ENCODE measurements at regions not wholly inside any gene's neighbourhood (a gene's known extent, or its start where the extent isn't known, plus 50 kb on each side); places are given as distances from the start of the nearest gene placed in this dataset.

DNA sequence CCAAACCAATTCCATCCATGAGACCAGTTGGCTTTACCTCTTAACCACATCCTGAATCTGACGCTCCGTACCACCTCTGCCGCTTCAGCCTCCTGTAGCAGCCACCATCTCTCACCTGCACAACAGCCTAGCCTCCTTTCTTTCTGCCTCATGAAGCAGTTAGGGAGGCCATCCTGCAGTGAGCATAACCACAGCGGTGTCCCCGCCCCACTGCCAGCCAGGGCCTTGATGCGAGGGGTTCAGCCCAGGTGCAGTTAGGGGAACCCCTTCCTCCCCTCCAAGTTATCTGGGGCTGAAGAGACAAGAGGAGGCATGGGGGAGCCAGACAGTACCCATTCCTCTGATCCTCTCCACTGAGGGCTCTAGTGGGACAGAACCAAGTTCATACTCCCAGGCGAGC lies 167.0 kb downstream of the C5orf15 start:
- no peaks in the 10 kb centered on the region for H3K4me1 ChIP-seq
- peaks cover 0 to 6% (median 0%) of the 10 kb centered on the region in 4 donors for H3K9me3 ChIP-seq
- WGBS, 2 donors, result 91 to 94% methylated on average over 7 of the region's 7 CpGs
- no peaks in the 10 kb centered on the region for H3K27me3 ChIP-seq
- no peak overlapping the region for H3K4me3 ChIP-seq
- no peak for TF ChIP-seq POLR2A (IDR thresholded peaks at IDR 0.05)
- TF ChIP-seq, protein P1, sequence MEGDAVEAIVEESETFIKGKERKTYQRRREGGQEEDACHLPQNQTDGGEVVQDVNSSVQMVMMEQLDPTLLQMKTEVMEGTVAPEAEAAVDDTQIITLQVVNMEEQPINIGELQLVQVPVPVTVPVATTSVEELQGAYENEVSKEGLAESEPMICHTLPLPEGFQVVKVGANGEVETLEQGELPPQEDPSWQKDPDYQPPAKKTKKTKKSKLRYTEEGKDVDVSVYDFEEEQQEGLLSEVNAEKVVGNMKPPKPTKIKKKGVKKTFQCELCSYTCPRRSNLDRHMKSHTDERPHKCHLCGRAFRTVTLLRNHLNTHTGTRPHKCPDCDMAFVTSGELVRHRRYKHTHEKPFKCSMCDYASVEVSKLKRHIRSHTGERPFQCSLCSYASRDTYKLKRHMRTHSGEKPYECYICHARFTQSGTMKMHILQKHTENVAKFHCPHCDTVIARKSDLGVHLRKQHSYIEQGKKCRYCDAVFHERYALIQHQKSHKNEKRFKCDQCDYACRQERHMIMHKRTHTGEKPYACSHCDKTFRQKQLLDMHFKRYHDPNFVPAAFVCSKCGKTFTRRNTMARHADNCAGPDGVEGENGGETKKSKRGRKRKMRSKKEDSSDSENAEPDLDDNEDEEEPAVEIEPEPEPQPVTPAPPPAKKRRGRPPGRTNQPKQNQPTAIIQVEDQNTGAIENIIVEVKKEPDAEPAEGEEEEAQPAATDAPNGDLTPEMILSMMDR (IDR thresholded peaks at IDR 0.05), result no peak
- TF ChIP-seq EP300 (IDR thresholded peaks at IDR 0.05), result no peak
- H3K27ac ChIP-seq, result no peak overlapping the region
- DNase-seq (ENCODE audit: low spot score in 2 of 2), result no peak
- H3K36me3 ChIP-seq, result no peaks in the 10 kb centered on the region

DNA sequence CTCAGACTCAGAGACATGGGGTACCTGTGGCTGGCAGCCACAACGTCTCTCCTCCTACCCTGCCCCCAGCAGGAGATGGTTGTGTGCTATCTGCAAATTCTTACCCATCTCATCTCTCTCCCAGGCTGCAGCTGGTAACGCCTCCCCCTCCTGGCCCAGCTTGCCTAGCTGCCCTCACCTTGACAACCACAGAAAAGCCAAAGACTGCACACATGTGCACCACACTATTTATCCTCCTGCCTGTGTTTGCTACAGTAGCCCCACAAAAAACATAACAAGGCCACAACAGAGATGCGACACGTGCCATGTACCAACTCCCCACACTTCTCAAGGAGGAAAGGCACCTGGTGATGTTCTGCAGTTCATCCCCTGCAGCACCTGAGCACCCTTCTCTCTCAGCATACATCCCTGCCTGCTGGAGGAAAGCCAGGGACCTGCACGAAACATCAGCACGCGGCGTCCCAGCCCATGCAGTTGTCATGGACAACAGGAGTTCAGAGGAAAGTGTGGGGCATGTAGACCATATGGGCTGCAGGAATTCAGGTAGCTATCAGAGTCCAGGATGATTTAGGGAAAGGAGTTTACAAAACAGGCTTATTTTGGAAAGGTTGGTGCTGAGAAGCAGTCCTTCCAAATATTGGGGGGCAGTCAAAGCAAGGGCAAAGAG lies 168.7 kb downstream of the C5orf15 start:
- H3K36me3 ChIP-seq, result no peaks in the 10 kb centered on the region
- no peaks in the 10 kb centered on the region for H3K27me3 ChIP-seq
- no peaks in the 10 kb centered on the region for H3K4me1 ChIP-seq
- DNase-seq (ENCODE audit: low spot score in 2 of 2), result no peak
- whole genome bisulfite sequencing, 2 donors, result 74 to 86% methylated on average over 4 to 8 of the region's 8 CpGs
- peaks cover 0 to 6% (median 0%) of the 10 kb centered on the region in 4 donors for H3K9me3 ChIP-seq
- no peak for TF ChIP-seq POLR2A (IDR thresholded peaks at IDR 0.05)
- TF ChIP-seq, protein P1 (IDR thresholded peaks at IDR 0.05), result no peak
- TF ChIP-seq EP300 (IDR thresholded peaks at IDR 0.05), result no peak
- no peak overlapping the region for H3K27ac ChIP-seq
- no peak overlapping the region for H3K4me3 ChIP-seq

DNA sequence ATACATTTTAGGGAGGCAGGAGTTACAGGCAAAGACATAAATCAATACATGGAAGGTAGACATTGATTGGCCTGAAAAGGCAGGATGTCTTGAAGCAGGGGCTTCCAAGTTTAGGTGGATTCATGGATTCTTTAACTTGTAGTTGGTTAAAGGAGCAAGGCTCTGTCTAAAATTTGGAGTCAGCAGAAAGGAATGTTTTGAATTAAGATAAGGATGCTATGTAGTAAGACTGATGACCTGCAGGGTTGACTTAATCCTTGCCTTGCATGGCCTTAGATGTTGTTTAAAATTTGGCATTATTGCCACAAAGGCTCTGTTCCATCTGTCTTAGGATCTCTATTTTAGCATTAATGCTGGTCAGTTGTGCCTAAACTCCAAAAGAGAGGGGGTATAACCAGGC lies 171.3 kb downstream of the C5orf15 start:
- no peaks in the 10 kb centered on the region for H3K27me3 ChIP-seq
- no peaks in the 10 kb centered on the region for H3K9me3 ChIP-seq
- H3K4me3 ChIP-seq, result no peak overlapping the region
- no peak for DNase-seq (ENCODE audit: low spot score in 2 of 2)
- TF ChIP-seq POLR2A (IDR thresholded peaks at IDR 0.05), result no peak
- TF ChIP-seq, protein P1 (IDR thresholded peaks at IDR 0.05), result no peak
- TF ChIP-seq EP300 (IDR thresholded peaks at IDR 0.05), result no peak
- H3K27ac ChIP-seq, result no peak overlapping the region
- no peaks in the 10 kb centered on the region for H3K36me3 ChIP-seq
- H3K4me1 ChIP-seq, result no peaks in the 10 kb centered on the region

DNA sequence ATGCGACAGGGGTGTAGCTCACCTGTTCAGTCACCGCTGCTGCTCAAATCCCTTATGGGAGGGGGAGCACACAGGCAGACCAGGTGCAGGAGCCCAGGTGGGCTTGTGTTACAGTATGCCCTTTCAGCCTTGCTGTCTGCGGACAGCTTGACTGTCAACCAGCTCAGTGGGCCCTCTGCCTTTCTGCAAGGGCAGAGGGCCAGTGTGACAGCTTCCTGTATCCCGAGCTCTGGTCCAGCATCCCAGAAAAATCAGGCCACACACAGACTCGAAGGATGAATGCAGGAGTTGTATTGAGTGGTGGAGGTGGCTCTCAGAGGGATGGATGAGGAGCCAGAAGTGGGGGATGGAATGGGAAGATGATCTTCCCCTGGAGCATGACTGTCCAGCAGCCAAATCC lies 172.2 kb downstream of the C5orf15 start:
- 58 to 80% methylated on average over 5 of the region's 5 CpGs for WGBS, 2 donors
- H3K36me3 ChIP-seq, result no peaks in the 10 kb centered on the region
- no peak overlapping the region for H3K27ac ChIP-seq
- no peak for TF ChIP-seq EP300 (IDR thresholded peaks at IDR 0.05)
- TF ChIP-seq POLR2A (IDR thresholded peaks at IDR 0.05), result no peak
- TF ChIP-seq, protein P1 (IDR thresholded peaks at IDR 0.05), result no peak
- no peaks in the 10 kb centered on the region for H3K4me1 ChIP-seq
- DNase-seq (ENCODE audit: low spot score in 2 of 2), result no peak
- no peaks in the 10 kb centered on the region for H3K27me3 ChIP-seq
- no peak overlapping the region for H3K4me3 ChIP-seq
- H3K9me3 ChIP-seq, result no peaks in the 10 kb centered on the region

DNA sequence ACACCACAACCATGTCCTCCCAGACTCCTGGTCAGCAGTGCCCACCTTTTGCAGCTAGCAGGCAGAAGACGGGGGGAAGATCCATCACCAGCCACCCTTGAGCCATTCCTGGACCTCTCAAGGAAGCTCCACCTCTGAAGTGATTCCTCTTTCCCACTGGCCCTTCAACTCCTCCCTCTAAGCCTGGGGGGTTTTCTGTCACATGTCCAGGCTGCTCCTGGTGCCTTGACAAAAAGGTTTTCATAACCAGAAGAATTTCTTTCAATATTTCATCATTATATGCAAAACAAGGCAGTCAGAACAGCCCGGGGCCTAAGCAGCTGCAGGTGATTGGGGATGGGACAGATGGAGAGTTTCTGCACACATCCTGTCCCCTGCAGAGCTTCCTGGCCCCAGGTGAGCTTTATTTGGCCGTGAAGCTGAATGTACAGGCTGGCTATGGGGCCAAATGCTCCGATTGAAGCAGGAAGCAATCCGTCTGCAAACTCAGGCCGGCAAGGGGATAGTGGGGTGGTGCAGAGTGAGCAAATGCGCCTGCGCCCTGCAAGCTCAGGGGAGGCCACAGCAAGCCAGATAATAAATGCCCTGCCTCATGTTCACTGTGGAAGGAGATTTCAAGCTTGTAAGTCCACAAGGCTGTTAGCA lies 173.5 kb downstream of the C5orf15 start:
- TF ChIP-seq POLR2A (IDR thresholded peaks at IDR 0.05) (no peak), EP300 (IDR thresholded peaks at IDR 0.05) (no peak)
- TF ChIP-seq, protein P1 (IDR thresholded peaks at IDR 0.05), result no peak
- DNase-seq (ENCODE audit: low spot score in 2 of 2), result no peak

More for the DNA sequence above, 173.5 kb downstream of the C5orf15 start:
- Histone ChIP-seq H3K27ac (no peak overlapping the region), H3K4me1 (no peaks in the 10 kb centered on the region), H3K4me3 (no peak overlapping the region), H3K36me3 (no peaks in the 10 kb centered on the region), H3K27me3 (no peaks in the 10 kb centered on the region), H3K9me3 (no peaks in the 10 kb centered on the region)
- 65 to 72% methylated on average over 7 to 8 of the region's 8 CpGs for WGBS, 2 donors

Data from tibial nerve (tissue), 4 donors.